Testis (tissue), 2 donors: ENCODE measurements at regions not wholly inside any gene's neighbourhood (a gene's known extent, or its start where the extent isn't known, plus 50 kb on each side); places are given as distances from the start of the nearest gene placed in this dataset.

ENCODE experiments used
- DNase-seq: peaks from one replicate; pipeline ENCODE4 v3.0.0-alpha.2; 2019
- H3K27ac ChIP-seq, 2 donors: fragments of 200-600 bp; sonication (generic); one replicate each; pipeline ENCODE4 v1.5.1; 2019
- H3K27me3 ChIP-seq: fragments of 200-600 bp; sonication (generic); one replicate; pipeline ENCODE4 v1.5.1; 2019
- H3K36me3 ChIP-seq: fragments of 200-600 bp; sonication (generic); one replicate; pipeline ENCODE4 v1.5.1; 2017; ENCODE audit warnings: low read depth; ENCODE audit errors: missing control alignments
- H3K4me1 ChIP-seq: fragments of 200-600 bp; sonication (generic); one replicate; pipeline ENCODE4 v1.5.1; 2019
- H3K4me3 ChIP-seq, 2 donors: fragments of 200-600 bp; sonication (generic); one replicate each; pipeline ENCODE4 v1.5.1; 2017 to 2019
- H3K9me3 ChIP-seq: fragments of 200-600 bp; sonication (generic); one replicate; pipeline ENCODE4 v1.5.1; 2017
- POLR2A ChIP-seq: fragments of 450-650 bp; IDR thresholded peaks from one replicate; pipeline ENCODE4 v1.6.1; 2017; ENCODE audit warnings: antibody characterized with exemption, mild to moderate bottlenecking, moderate library complexity
- WGBS, 2 donors: methylation state at CpG; one replicate each; pipeline ENCODE4 v1.1.5; 2018; 5-methylcytosine and 5-hydroxymethylcytosine counted together
- intact Hi-C: fragments of 100-400 bp; cut with DNase I; formaldehyde crosslinking; loops from one replicate; pipeline ENCODE4 v1.15.1; 2023; ENCODE audit warnings: low total_unique reads
- TF ChIP-seq, protein P1 (sequence below), 3 experiments: fragments of 450-650 bp in 2 of 3; fragments of 200-600 bp in 1 of 3; sonication (generic) in 1 of 3; IDR thresholded peaks; one replicate each; pipeline ENCODE4 v1.5.1; 2016 to 2019; ENCODE audit warnings: antibody characterized with exemption in 3 of 3, mild to moderate bottlenecking in 2 of 3, moderate library complexity in 1 of 3

GRCh38 chr3:21934591-21934990, 183.6 kb upstream of the ZNF385D start:
- no peak for DNase-seq
- no peaks in the 10 kb centered on the region for H3K36me3 ChIP-seq
- H3K27me3 ChIP-seq = no peaks in the 10 kb centered on the region
- intact Hi-C loops = no loop called here
- no peak for TF ChIP-seq POLR2A
- TF ChIP-seq, protein P1, sequence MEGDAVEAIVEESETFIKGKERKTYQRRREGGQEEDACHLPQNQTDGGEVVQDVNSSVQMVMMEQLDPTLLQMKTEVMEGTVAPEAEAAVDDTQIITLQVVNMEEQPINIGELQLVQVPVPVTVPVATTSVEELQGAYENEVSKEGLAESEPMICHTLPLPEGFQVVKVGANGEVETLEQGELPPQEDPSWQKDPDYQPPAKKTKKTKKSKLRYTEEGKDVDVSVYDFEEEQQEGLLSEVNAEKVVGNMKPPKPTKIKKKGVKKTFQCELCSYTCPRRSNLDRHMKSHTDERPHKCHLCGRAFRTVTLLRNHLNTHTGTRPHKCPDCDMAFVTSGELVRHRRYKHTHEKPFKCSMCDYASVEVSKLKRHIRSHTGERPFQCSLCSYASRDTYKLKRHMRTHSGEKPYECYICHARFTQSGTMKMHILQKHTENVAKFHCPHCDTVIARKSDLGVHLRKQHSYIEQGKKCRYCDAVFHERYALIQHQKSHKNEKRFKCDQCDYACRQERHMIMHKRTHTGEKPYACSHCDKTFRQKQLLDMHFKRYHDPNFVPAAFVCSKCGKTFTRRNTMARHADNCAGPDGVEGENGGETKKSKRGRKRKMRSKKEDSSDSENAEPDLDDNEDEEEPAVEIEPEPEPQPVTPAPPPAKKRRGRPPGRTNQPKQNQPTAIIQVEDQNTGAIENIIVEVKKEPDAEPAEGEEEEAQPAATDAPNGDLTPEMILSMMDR (IDR thresholded peaks at IDR 0.05) = no peak
- H3K27ac ChIP-seq = no peak overlapping the region
- no peak overlapping the region for H3K4me3 ChIP-seq
- H3K4me1 ChIP-seq = no peaks in the 10 kb centered on the region
- no peaks in the 10 kb centered on the region for H3K9me3 ChIP-seq

GRCh38 chr3:21936207-21936606, 185.2 kb upstream of the ZNF385D start:
- no peak for TF ChIP-seq POLR2A
- TF ChIP-seq, protein P1 (IDR thresholded peaks at IDR 0.05) = no peak

DNA sequence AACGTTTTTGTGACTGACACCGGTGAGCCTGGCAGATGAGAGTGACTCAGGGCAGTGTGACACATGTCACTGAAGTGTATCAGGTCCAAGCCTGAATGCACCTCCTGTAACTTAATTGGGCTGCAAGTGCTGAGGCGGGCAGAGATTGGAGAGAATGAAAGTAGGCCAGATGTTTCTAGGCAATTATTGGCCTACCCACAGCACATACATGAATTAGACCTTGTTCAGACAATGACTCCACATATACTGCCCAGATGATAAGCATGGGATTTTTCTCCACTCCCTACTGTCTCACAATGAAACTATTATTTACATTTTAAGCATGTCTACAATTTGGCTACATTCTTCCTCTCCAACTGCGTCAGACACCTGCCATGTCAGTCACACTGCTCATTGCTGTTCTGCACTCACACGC, 187.3 kb upstream of the ZNF385D start:
- Histone ChIP-seq H3K4me3 (no peak overlapping the region), H3K36me3 (no peaks in the 10 kb centered on the region), H3K27me3 (no peaks in the 10 kb centered on the region), H3K27ac (no peak overlapping the region), H3K4me1 (no peaks in the 10 kb centered on the region), H3K9me3 (no peaks in the 10 kb centered on the region)
- 72 to 87% methylated on average over 5 of the region's 5 CpGs for WGBS, 2 donors
- no peak for DNase-seq
- intact Hi-C loops = no loop called here
- TF ChIP-seq POLR2A = no peak
- TF ChIP-seq, protein P1 (IDR thresholded peaks at IDR 0.05) = no peak

More at GRCh38 chr3:21936207-21936606, 185.2 kb upstream of the ZNF385D start:
- Histone ChIP-seq H3K4me1 (no peaks in the 10 kb centered on the region), H3K4me3 (no peak overlapping the region), H3K9me3 (no peaks in the 10 kb centered on the region), H3K27ac (no peak overlapping the region), H3K27me3 (no peaks in the 10 kb centered on the region), H3K36me3 (no peaks in the 10 kb centered on the region)
- intact Hi-C loops = no loop called here
- no peak for DNase-seq
- WGBS, 2 donors = 88 to 94% methylated on average over 2 of the region's 2 CpGs

- no peaks in the 10 kb centered on the region for H3K9me3 ChIP-seq
- no peak overlapping the region for H3K27ac ChIP-seq
- no peak overlapping the region for H3K4me3 ChIP-seq
- H3K36me3 ChIP-seq = no peaks in the 10 kb centered on the region
- H3K27me3 ChIP-seq = no peaks in the 10 kb centered on the region
- H3K4me1 ChIP-seq = no peaks in the 10 kb centered on the region
- no peak for DNase-seq
- 83 to 89% methylated on average over 6 of the region's 6 CpGs for WGBS, 2 donors
- no peak for TF ChIP-seq POLR2A
- TF ChIP-seq, protein P1 (IDR thresholded peaks at IDR 0.05) = no peak
- intact Hi-C loops = no loop called here
Observed at GRCh38 chr3:21942328-21942727, 191.3 kb upstream of the ZNF385D start.

- Histone ChIP-seq H3K36me3 (no peaks in the 10 kb centered on the region), H3K27ac (no peak overlapping the region), H3K27me3 (no peaks in the 10 kb centered on the region), H3K4me1 (no peaks in the 10 kb centered on the region), H3K9me3 (no peaks in the 10 kb centered on the region), H3K4me3 (no peak overlapping the region)
- WGBS, 2 donors = 81 to 86% methylated on average over 6 of the region's 6 CpGs
- intact Hi-C loops = no loop called here
- no peak for DNase-seq
- no peak for TF ChIP-seq POLR2A
- TF ChIP-seq, protein P1 (IDR thresholded peaks at IDR 0.05) = no peak
Observed at GRCh38 chr3:21944251-21944650, 193.2 kb upstream of the ZNF385D start.
